GM23338 (cell line): ENCODE measurements at regions not wholly inside any gene's neighbourhood (a gene's known extent, or its start where the extent isn't known, plus 50 kb on each side); places are given as distances from the start of the nearest gene placed in this dataset.

Experiments used
- ATAC-seq: fragments of 200-7000 bp; cut with Tn5 transposase; 3 replicates; pipeline ENCODE4 v1.9.1; 2020
- DNase-seq: peaks from one replicate; pipeline ENCODE4 v3.0.0-alpha.2; 2015; ENCODE audit warnings: low spot score
- H2AFZ ChIP-seq: fragments of 200-600 bp; sonication (generic); 2 replicates; pipeline ENCODE4 v1.8.0; 2016; ENCODE audit warnings: antibody characterized with exemption, mild to moderate bottlenecking, moderate library complexity
- H3F3A ChIP-seq: fragments of 200-600 bp; sonication (generic); replicated peaks from 2 replicates; pipeline ENCODE4 v1.8.0; 2017; ENCODE audit warnings: antibody characterized with exemption, mixed run types, low read depth
- H3K27ac ChIP-seq: fragments of 200-600 bp; sonication (generic); 2 replicates; pipeline ENCODE4 v1.6.1; 2016; ENCODE audit warnings: low read depth
- H3K27me3 ChIP-seq: fragments of 200-600 bp; sonication (generic); 2 replicates; pipeline ENCODE4 v1.8.0; 2016; ENCODE audit warnings: mild to moderate bottlenecking, mixed run types, moderate library complexity; ENCODE audit not compliant: insufficient read depth
- H3K36me3 ChIP-seq: fragments of 200-600 bp; sonication (generic); 2 replicates; pipeline ENCODE4 v1.8.0; 2016; ENCODE audit warnings: mild to moderate bottlenecking; ENCODE audit not compliant: insufficient read depth
- H3K4me1 ChIP-seq: fragments of 200-600 bp; sonication (generic); 2 replicates; pipeline ENCODE4 v1.8.0; 2016; ENCODE audit warnings: mild to moderate bottlenecking, moderate library complexity; ENCODE audit not compliant: insufficient read depth
- H3K4me2 ChIP-seq: fragments of 200-600 bp; sonication (generic); 2 replicates; pipeline ENCODE4 v1.7.1; 2017; ENCODE audit warnings: mixed run types
- H3K4me3 ChIP-seq: fragments of 200-600 bp; sonication (generic); 2 replicates; pipeline ENCODE4 v1.6.1; 2016; ENCODE audit warnings: mixed run types
- H3K79me2 ChIP-seq: fragments of 200-600 bp; sonication (generic); replicated peaks from 2 replicates; pipeline ENCODE4 v1.8.0; 2017; ENCODE audit warnings: mild to moderate bottlenecking; ENCODE audit not compliant: insufficient read depth
- H3K9me2 ChIP-seq: fragments of 200-600 bp; sonication (generic); 2 replicates; pipeline ENCODE4 v1.8.0; 2017; ENCODE audit not compliant: insufficient read depth
- H4K20me1 ChIP-seq: fragments of 200-600 bp; sonication (generic); replicated peaks from 2 replicates; pipeline ENCODE4 v1.8.0; 2017; ENCODE audit warnings: mild to moderate bottlenecking; ENCODE audit not compliant: insufficient read depth
- H3K27ac Mint-ChIP-seq: 2 replicates; pipeline ENCODE4 v1.8.0; 2020; ENCODE audit warnings: inconsistent platforms, mild to moderate bottlenecking, moderate library complexity, mixed read lengths
- H3K27me3 Mint-ChIP-seq: 3 replicates; pipeline ENCODE4 v1.8.0; 2022; ENCODE audit warnings: low read depth, mild to moderate bottlenecking, moderate library complexity, mixed read lengths, inconsistent platforms; ENCODE audit not compliant: insufficient read depth, poor library complexity
- H3K36me3 Mint-ChIP-seq: 3 replicates; pipeline ENCODE4 v1.8.0; 2021; ENCODE audit warnings: low read depth, mild to moderate bottlenecking, inconsistent platforms, moderate library complexity, mixed read lengths
- H3K4me1 Mint-ChIP-seq: 3 replicates; pipeline ENCODE4 v1.8.0; 2020; ENCODE audit warnings: mild to moderate bottlenecking, inconsistent platforms, mixed read lengths
- H3K4me3 Mint-ChIP-seq: 3 replicates; pipeline ENCODE4 v1.8.0; 2021; ENCODE audit warnings: moderate library complexity, mild to moderate bottlenecking, inconsistent platforms, mixed read lengths
- H3K9me3 Mint-ChIP-seq: 3 replicates; pipeline ENCODE4 v1.8.0; 2020; ENCODE audit warnings: moderate library complexity, mild to moderate bottlenecking, inconsistent platforms, mixed read lengths
- CREB1 ChIP-seq: fragments of 250-450 bp; sonication (Bioruptor Pico); IDR thresholded peaks from 2 replicates; pipeline ENCODE4 v1.5.0; 2020; ENCODE audit warnings: low read depth, mild to moderate bottlenecking, moderate library complexity
- CTCF ChIP-seq, 2 experiments: fragments of 200-600 bp in 1 of 2; sonication (generic) in 1 of 2; conservative IDR thresholded peaks; 2 replicates each; pipeline versions ENCODE4 v1.5.1 to v1.6.1; 2016 to 2017; ENCODE audit warnings: antibody characterized with exemption in 2 of 2, low read depth in 2 of 2, mild to moderate bottlenecking in 2 of 2, moderate library complexity in 1 of 2
- EZH2 ChIP-seq: fragments of 200-600 bp; sonication (generic); IDR thresholded peaks from one replicate; pipeline ENCODE4 v1.8.0; 2017; ENCODE audit warnings: antibody characterized with exemption, mild to moderate bottlenecking, low read depth; ENCODE audit not compliant: unreplicated experiment
- EZH2phosphoT487 ChIP-seq: fragments of 200-600 bp; sonication (generic); IDR thresholded peaks from one replicate; pipeline ENCODE4 v1.8.1; 2018; ENCODE audit warnings: antibody characterized with exemption; ENCODE audit not compliant: unreplicated experiment
- JUNB ChIP-seq: IDR thresholded peaks from one replicate; pipeline ENCODE4 v1.6.1; 2016; ENCODE audit warnings: antibody characterized with exemption; ENCODE audit not compliant: unreplicated experiment
- NANOG ChIP-seq: IDR thresholded peaks from 2 replicates; pipeline ENCODE4 v1.6.1; 2016; ENCODE audit warnings: antibody characterized with exemption, borderline replicate concordance
- POLR2AphosphoS5 ChIP-seq: IDR thresholded peaks from 2 replicates; pipeline ENCODE4 v1.6.1; 2016; ENCODE audit warnings: antibody characterized with exemption, low read depth
- REST ChIP-seq: IDR thresholded peaks from one replicate; pipeline ENCODE4 v1.6.1; 2018; ENCODE audit warnings: antibody characterized with exemption; ENCODE audit not compliant: unreplicated experiment
- STAT1 ChIP-seq: IDR thresholded peaks from one replicate; pipeline ENCODE4 v1.6.1; 2016; ENCODE audit warnings: antibody characterized with exemption; ENCODE audit not compliant: unreplicated experiment
- ZNF114 ChIP-seq: fragments of 250-450 bp; sonication (Bioruptor Pico); IDR thresholded peaks from 2 replicates; pipeline ENCODE4 v1.5.0; 2020; ENCODE audit warnings: mild to moderate bottlenecking, moderate library complexity
- ZNF331 ChIP-seq: fragments of 250-450 bp; sonication (Bioruptor Pico); IDR thresholded peaks from 2 replicates; pipeline ENCODE4 v1.5.0; 2020; ENCODE audit warnings: low read depth, mild to moderate bottlenecking, moderate library complexity
- TF ChIP-seq, protein P1 (sequence below): fragments of 250-450 bp; sonication (Bioruptor Pico); IDR thresholded peaks from 2 replicates; pipeline ENCODE4 v1.5.0; 2020; ENCODE audit warnings: mild to moderate bottlenecking, moderate library complexity
- TF ChIP-seq, protein P2 (sequence below): IDR thresholded peaks from 2 replicates; pipeline ENCODE4 v1.6.1; 2016; ENCODE audit warnings: antibody characterized with exemption

- Mint-ChIP-seq H3K4me3 (no peak overlapping the region), H3K27me3 (no peaks in the 10 kb centered on the region), H3K9me3 (no peaks in the 10 kb centered on the region), H3K36me3 (no peaks in the 10 kb centered on the region), H3K27ac (no peak overlapping the region), H3K4me1 (no peaks in the 10 kb centered on the region)
- Histone ChIP-seq H2AFZ (no peak overlapping the region), H3K4me2 (no peak overlapping the region), H3K4me3 (no peak overlapping the region), H4K20me1 (no peaks in the 10 kb centered on the region), H3K27ac (no peak overlapping the region), H3F3A (no peaks in the 10 kb centered on the region), H3K36me3 (no peaks in the 10 kb centered on the region), H3K27me3 (no peaks in the 10 kb centered on the region), H3K79me2 (no peaks in the 10 kb centered on the region), H3K4me1 (no peaks in the 10 kb centered on the region), H3K9me2 (no peaks in the 10 kb centered on the region)
- DNase-seq (no peak), ATAC-seq (no peak)
- TF ChIP-seq CREB1: no peak
- TF ChIP-seq, protein P1, sequence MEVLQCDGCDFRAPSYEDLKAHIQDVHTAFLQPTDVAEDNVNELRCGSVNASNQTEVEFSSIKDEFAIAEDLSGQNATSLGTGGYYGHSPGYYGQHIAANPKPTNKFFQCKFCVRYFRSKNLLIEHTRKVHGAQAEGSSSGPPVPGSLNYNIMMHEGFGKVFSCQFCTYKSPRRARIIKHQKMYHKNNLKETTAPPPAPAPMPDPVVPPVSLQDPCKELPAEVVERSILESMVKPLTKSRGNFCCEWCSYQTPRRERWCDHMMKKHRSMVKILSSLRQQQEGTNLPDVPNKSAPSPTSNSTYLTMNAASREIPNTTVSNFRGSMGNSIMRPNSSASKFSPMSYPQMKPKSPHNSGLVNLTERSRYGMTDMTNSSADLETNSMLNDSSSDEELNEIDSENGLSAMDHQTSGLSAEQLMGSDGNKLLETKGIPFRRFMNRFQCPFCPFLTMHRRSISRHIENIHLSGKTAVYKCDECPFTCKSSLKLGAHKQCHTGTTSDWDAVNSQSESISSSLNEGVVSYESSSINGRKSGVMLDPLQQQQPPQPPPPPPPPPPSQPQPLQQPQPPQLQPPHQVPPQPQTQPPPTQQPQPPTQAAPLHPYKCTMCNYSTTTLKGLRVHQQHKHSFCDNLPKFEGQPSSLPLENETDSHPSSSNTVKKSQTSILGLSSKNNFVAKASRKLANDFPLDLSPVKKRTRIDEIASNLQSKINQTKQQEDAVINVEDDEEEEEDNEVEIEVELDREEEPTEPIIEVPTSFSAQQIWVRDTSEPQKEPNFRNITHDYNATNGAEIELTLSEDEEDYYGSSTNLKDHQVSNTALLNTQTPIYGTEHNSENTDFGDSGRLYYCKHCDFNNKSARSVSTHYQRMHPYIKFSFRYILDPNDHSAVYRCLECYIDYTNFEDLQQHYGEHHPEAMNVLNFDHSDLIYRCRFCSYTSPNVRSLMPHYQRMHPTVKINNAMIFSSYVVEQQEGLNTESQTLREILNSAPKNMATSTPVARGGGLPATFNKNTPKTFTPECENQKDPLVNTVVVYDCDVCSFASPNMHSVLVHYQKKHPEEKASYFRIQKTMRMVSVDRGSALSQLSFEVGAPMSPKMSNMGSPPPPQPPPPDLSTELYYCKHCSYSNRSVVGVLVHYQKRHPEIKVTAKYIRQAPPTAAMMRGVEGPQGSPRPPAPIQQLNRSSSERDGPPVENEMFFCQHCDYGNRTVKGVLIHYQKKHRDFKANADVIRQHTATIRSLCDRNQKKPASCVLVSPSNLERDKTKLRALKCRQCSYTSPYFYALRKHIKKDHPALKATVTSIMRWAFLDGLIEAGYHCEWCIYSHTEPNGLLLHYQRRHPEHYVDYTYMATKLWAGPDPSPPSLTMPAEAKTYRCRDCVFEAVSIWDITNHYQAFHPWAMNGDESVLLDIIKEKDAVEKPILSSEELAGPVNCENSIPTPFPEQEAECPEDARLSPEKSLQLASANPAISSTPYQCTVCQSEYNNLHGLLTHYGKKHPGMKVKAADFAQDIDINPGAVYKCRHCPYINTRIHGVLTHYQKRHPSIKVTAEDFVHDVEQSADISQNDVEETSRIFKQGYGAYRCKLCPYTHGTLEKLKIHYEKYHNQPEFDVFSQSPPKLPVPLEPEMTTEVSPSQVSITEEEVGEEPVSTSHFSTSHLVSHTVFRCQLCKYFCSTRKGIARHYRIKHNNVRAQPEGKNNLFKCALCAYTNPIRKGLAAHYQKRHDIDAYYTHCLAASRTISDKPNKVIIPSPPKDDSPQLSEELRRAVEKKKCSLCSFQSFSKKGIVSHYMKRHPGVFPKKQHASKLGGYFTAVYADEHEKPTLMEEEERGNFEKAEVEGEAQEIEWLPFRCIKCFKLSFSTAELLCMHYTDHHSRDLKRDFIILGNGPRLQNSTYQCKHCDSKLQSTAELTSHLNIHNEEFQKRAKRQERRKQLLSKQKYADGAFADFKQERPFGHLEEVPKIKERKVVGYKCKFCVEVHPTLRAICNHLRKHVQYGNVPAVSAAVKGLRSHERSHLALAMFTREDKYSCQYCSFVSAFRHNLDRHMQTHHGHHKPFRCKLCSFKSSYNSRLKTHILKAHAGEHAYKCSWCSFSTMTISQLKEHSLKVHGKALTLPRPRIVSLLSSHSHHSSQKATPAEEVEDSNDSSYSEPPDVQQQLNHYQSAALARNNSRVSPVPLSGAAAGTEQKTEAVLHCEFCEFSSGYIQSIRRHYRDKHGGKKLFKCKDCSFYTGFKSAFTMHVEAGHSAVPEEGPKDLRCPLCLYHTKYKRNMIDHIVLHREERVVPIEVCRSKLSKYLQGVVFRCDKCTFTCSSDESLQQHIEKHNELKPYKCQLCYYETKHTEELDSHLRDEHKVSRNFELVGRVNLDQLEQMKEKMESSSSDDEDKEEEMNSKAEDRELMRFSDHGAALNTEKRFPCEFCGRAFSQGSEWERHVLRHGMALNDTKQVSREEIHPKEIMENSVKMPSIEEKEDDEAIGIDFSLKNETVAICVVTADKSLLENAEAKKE: no peak
- TF ChIP-seq, protein P2, sequence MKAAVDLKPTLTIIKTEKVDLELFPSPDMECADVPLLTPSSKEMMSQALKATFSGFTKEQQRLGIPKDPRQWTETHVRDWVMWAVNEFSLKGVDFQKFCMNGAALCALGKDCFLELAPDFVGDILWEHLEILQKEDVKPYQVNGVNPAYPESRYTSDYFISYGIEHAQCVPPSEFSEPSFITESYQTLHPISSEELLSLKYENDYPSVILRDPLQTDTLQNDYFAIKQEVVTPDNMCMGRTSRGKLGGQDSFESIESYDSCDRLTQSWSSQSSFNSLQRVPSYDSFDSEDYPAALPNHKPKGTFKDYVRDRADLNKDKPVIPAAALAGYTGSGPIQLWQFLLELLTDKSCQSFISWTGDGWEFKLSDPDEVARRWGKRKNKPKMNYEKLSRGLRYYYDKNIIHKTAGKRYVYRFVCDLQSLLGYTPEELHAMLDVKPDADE: no peak
- TF ChIP-seq ZNF114 (CRISPR knock-in tag): no peak
- TF ChIP-seq ZNF331 (CRISPR knock-in tag): no peak
- no peak for TF ChIP-seq JUNB
- TF ChIP-seq REST: no peak
- TF ChIP-seq NANOG: no peak
- TF ChIP-seq EZH2: no peak
- TF ChIP-seq POLR2AphosphoS5: no peak
- no peak for TF ChIP-seq CTCF (conservative IDR thresholded peaks at IDR 0.05; ENCODE audit: low read depth in 2 of 2)
- no peak for TF ChIP-seq EZH2phosphoT487
- TF ChIP-seq STAT1: no peak
Observed at GRCh38 chrX:12021698-12022097, 116.6 kb upstream of the FRMPD4 start.
